ENCODE measurements at regions not wholly inside any gene's neighbourhood (a gene's known extent, or its start where the extent isn't known, plus 50 kb on each side); places are given as distances from the start of the nearest gene placed in this dataset.
"Not testable (repeated sequence)": the region's sequence is repeated elsewhere in the genome, so short reads cannot be mapped to it uniquely, and the experiment has no call there.

- peak; percentile 13 for DNase-seq (ENCODE audit: low read depth)
- no peak overlapping the region for H3K4me3 ChIP-seq (ENCODE audit: control insufficient read depth, low read depth, low read length)
- TF ChIP-seq CTCF (IDR thresholded peaks at IDR 0.05; ENCODE audit: control insufficient read depth, insufficient read depth, low read depth, low read length, missing control alignments), result no peak
Measured at GRCh38 chr18:67766930-67767329, 250.4 kb upstream of the DSEL start.

GRCh38 chr18:67752211-67752610 is 235.7 kb upstream of the DSEL start:
- DNase-seq (ENCODE audit: low read depth); H3K4me3 ChIP-seq (ENCODE audit: control insufficient read depth, low read depth, low read length): not testable (repeated sequence)

- TF ChIP-seq CTCF (IDR thresholded peaks at IDR 0.05; ENCODE audit: control insufficient read depth, insufficient read depth, low read depth, low read length, missing control alignments), result no peak
- DNase-seq (ENCODE audit: low read depth), result no peak
- H3K4me3 ChIP-seq (ENCODE audit: control insufficient read depth, low read depth, low read length), result no peak overlapping the region
Measured at GRCh38 chr18:67742954-67743353, 226.4 kb upstream of the DSEL start.

GRCh38 chr18:67742525-67742924 is 226.0 kb upstream of the DSEL start:
- TF ChIP-seq CTCF (IDR thresholded peaks at IDR 0.05; ENCODE audit: control insufficient read depth, insufficient read depth, low read depth, low read length, missing control alignments), result no peak
- DNase-seq (ENCODE audit: low read depth), result no peak
- no peak overlapping the region for H3K4me3 ChIP-seq (ENCODE audit: control insufficient read depth, low read depth, low read length)

- no peak for DNase-seq (ENCODE audit: low read depth)
- H3K4me3 ChIP-seq (ENCODE audit: control insufficient read depth, low read depth, low read length), result no peak overlapping the region
- TF ChIP-seq CTCF (IDR thresholded peaks at IDR 0.05; ENCODE audit: control insufficient read depth, insufficient read depth, low read depth, low read length, missing control alignments), result no peak
Measured at GRCh38 chr18:67735506-67735905, 219.0 kb upstream of the DSEL start.

GRCh38 chr18:67733088-67733487 is 216.6 kb upstream of the DSEL start:
- TF ChIP-seq CTCF (IDR thresholded peaks at IDR 0.05; ENCODE audit: control insufficient read depth, insufficient read depth, low read depth, low read length, missing control alignments), result no peak
- H3K4me3 ChIP-seq (ENCODE audit: control insufficient read depth, low read depth, low read length), result no peak overlapping the region
- peak; percentile 31 for DNase-seq (ENCODE audit: low read depth)

GRCh38 chr18:67731851-67732250 is 215.3 kb upstream of the DSEL start:
- no peak for TF ChIP-seq CTCF (IDR thresholded peaks at IDR 0.05; ENCODE audit: control insufficient read depth, insufficient read depth, low read depth, low read length, missing control alignments)
- no peak overlapping the region for H3K4me3 ChIP-seq (ENCODE audit: control insufficient read depth, low read depth, low read length)
- no peak for DNase-seq (ENCODE audit: low read depth)

Data from AG09309 (cell line).